GM23338 (cell line): ENCODE measurements at regions not wholly inside any gene's neighbourhood (a gene's known extent, or its start where the extent isn't known, plus 50 kb on each side); places are given as distances from the start of the nearest gene placed in this dataset.

Source experiments
- ATAC-seq: fragments of 200-7000 bp; cut with Tn5 transposase; 3 replicates; pipeline ENCODE4 v1.9.1; 2020
- DNase-seq: peaks from one replicate; pipeline ENCODE4 v3.0.0-alpha.2; 2015; ENCODE audit warnings: low spot score
- H2AFZ ChIP-seq: fragments of 200-600 bp; sonication (generic); 2 replicates; pipeline ENCODE4 v1.8.0; 2016; ENCODE audit warnings: antibody characterized with exemption, mild to moderate bottlenecking, moderate library complexity
- H3F3A ChIP-seq: fragments of 200-600 bp; sonication (generic); replicated peaks from 2 replicates; pipeline ENCODE4 v1.8.0; 2017; ENCODE audit warnings: antibody characterized with exemption, mixed run types, low read depth
- H3K27ac ChIP-seq: fragments of 200-600 bp; sonication (generic); 2 replicates; pipeline ENCODE4 v1.6.1; 2016; ENCODE audit warnings: low read depth
- H3K27me3 ChIP-seq: fragments of 200-600 bp; sonication (generic); 2 replicates; pipeline ENCODE4 v1.8.0; 2016; ENCODE audit warnings: mild to moderate bottlenecking, mixed run types, moderate library complexity; ENCODE audit not compliant: insufficient read depth
- H3K36me3 ChIP-seq: fragments of 200-600 bp; sonication (generic); 2 replicates; pipeline ENCODE4 v1.8.0; 2016; ENCODE audit warnings: mild to moderate bottlenecking; ENCODE audit not compliant: insufficient read depth
- H3K4me1 ChIP-seq: fragments of 200-600 bp; sonication (generic); 2 replicates; pipeline ENCODE4 v1.8.0; 2016; ENCODE audit warnings: mild to moderate bottlenecking, moderate library complexity; ENCODE audit not compliant: insufficient read depth
- H3K4me2 ChIP-seq: fragments of 200-600 bp; sonication (generic); 2 replicates; pipeline ENCODE4 v1.7.1; 2017; ENCODE audit warnings: mixed run types
- H3K4me3 ChIP-seq: fragments of 200-600 bp; sonication (generic); 2 replicates; pipeline ENCODE4 v1.6.1; 2016; ENCODE audit warnings: mixed run types
- H3K79me2 ChIP-seq: fragments of 200-600 bp; sonication (generic); replicated peaks from 2 replicates; pipeline ENCODE4 v1.8.0; 2017; ENCODE audit warnings: mild to moderate bottlenecking; ENCODE audit not compliant: insufficient read depth
- H3K9me2 ChIP-seq: fragments of 200-600 bp; sonication (generic); 2 replicates; pipeline ENCODE4 v1.8.0; 2017; ENCODE audit not compliant: insufficient read depth
- H4K20me1 ChIP-seq: fragments of 200-600 bp; sonication (generic); replicated peaks from 2 replicates; pipeline ENCODE4 v1.8.0; 2017; ENCODE audit warnings: mild to moderate bottlenecking; ENCODE audit not compliant: insufficient read depth
- H3K27ac Mint-ChIP-seq: 2 replicates; pipeline ENCODE4 v1.8.0; 2020; ENCODE audit warnings: inconsistent platforms, mild to moderate bottlenecking, moderate library complexity, mixed read lengths
- H3K27me3 Mint-ChIP-seq: 3 replicates; pipeline ENCODE4 v1.8.0; 2022; ENCODE audit warnings: low read depth, mild to moderate bottlenecking, moderate library complexity, mixed read lengths, inconsistent platforms; ENCODE audit not compliant: insufficient read depth, poor library complexity
- H3K36me3 Mint-ChIP-seq: 3 replicates; pipeline ENCODE4 v1.8.0; 2021; ENCODE audit warnings: low read depth, mild to moderate bottlenecking, inconsistent platforms, moderate library complexity, mixed read lengths
- H3K4me1 Mint-ChIP-seq: 3 replicates; pipeline ENCODE4 v1.8.0; 2020; ENCODE audit warnings: mild to moderate bottlenecking, inconsistent platforms, mixed read lengths
- H3K4me3 Mint-ChIP-seq: 3 replicates; pipeline ENCODE4 v1.8.0; 2021; ENCODE audit warnings: moderate library complexity, mild to moderate bottlenecking, inconsistent platforms, mixed read lengths
- H3K9me3 Mint-ChIP-seq: 3 replicates; pipeline ENCODE4 v1.8.0; 2020; ENCODE audit warnings: moderate library complexity, mild to moderate bottlenecking, inconsistent platforms, mixed read lengths
- CREB1 ChIP-seq: fragments of 250-450 bp; sonication (Bioruptor Pico); IDR thresholded peaks from 2 replicates; pipeline ENCODE4 v1.5.0; 2020; ENCODE audit warnings: low read depth, mild to moderate bottlenecking, moderate library complexity
- CTCF ChIP-seq, 2 experiments: fragments of 200-600 bp in 1 of 2; sonication (generic) in 1 of 2; conservative IDR thresholded peaks; 2 replicates each; pipeline versions ENCODE4 v1.5.1 to v1.6.1; 2016 to 2017; ENCODE audit warnings: antibody characterized with exemption in 2 of 2, low read depth in 2 of 2, mild to moderate bottlenecking in 2 of 2, moderate library complexity in 1 of 2
- ETS1 ChIP-seq: IDR thresholded peaks from 2 replicates; pipeline ENCODE4 v1.6.1; 2016; ENCODE audit warnings: antibody characterized with exemption
- EZH2 ChIP-seq: fragments of 200-600 bp; sonication (generic); IDR thresholded peaks from one replicate; pipeline ENCODE4 v1.8.0; 2017; ENCODE audit warnings: antibody characterized with exemption, mild to moderate bottlenecking, low read depth; ENCODE audit not compliant: unreplicated experiment
- EZH2phosphoT487 ChIP-seq: fragments of 200-600 bp; sonication (generic); IDR thresholded peaks from one replicate; pipeline ENCODE4 v1.8.1; 2018; ENCODE audit warnings: antibody characterized with exemption; ENCODE audit not compliant: unreplicated experiment
- JUNB ChIP-seq: IDR thresholded peaks from one replicate; pipeline ENCODE4 v1.6.1; 2016; ENCODE audit warnings: antibody characterized with exemption; ENCODE audit not compliant: unreplicated experiment
- NANOG ChIP-seq: IDR thresholded peaks from 2 replicates; pipeline ENCODE4 v1.6.1; 2016; ENCODE audit warnings: antibody characterized with exemption, borderline replicate concordance
- POLR2AphosphoS5 ChIP-seq: IDR thresholded peaks from 2 replicates; pipeline ENCODE4 v1.6.1; 2016; ENCODE audit warnings: antibody characterized with exemption, low read depth
- REST ChIP-seq: IDR thresholded peaks from one replicate; pipeline ENCODE4 v1.6.1; 2018; ENCODE audit warnings: antibody characterized with exemption; ENCODE audit not compliant: unreplicated experiment
- STAT1 ChIP-seq: IDR thresholded peaks from one replicate; pipeline ENCODE4 v1.6.1; 2016; ENCODE audit warnings: antibody characterized with exemption; ENCODE audit not compliant: unreplicated experiment
- ZNF114 ChIP-seq: fragments of 250-450 bp; sonication (Bioruptor Pico); IDR thresholded peaks from 2 replicates; pipeline ENCODE4 v1.5.0; 2020; ENCODE audit warnings: mild to moderate bottlenecking, moderate library complexity
- ZNF331 ChIP-seq: fragments of 250-450 bp; sonication (Bioruptor Pico); IDR thresholded peaks from 2 replicates; pipeline ENCODE4 v1.5.0; 2020; ENCODE audit warnings: low read depth, mild to moderate bottlenecking, moderate library complexity
- ZNF462 ChIP-seq: fragments of 250-450 bp; sonication (Bioruptor Pico); IDR thresholded peaks from 2 replicates; pipeline ENCODE4 v1.5.0; 2020; ENCODE audit warnings: mild to moderate bottlenecking, moderate library complexity

- no peaks in the 10 kb centered on the region for H3K79me2 ChIP-seq
- TF ChIP-seq CTCF (conservative IDR thresholded peaks at IDR 0.05; ENCODE audit: low read depth in 2 of 2) = no peak
- TF ChIP-seq STAT1 = no peak
- no peak for TF ChIP-seq EZH2
- no peak for TF ChIP-seq REST
- TF ChIP-seq EZH2phosphoT487 = no peak
- no peak for TF ChIP-seq JUNB
- TF ChIP-seq CREB1 = no peak
- no peak for TF ChIP-seq NANOG
- TF ChIP-seq ZNF331 (CRISPR knock-in tag) = no peak
- no peak for TF ChIP-seq POLR2AphosphoS5
- no peak for TF ChIP-seq ETS1
- no peak for TF ChIP-seq ZNF462 (CRISPR knock-in tag)
- no peak for TF ChIP-seq ZNF114 (CRISPR knock-in tag)
- no peaks in the 10 kb centered on the region for H3K27me3 ChIP-seq
- H3K4me3 ChIP-seq = no peak overlapping the region
- no peaks in the 10 kb centered on the region for H4K20me1 ChIP-seq
- no peaks in the 10 kb centered on the region for H3F3A ChIP-seq
- H3K36me3 Mint-ChIP-seq = no peaks in the 10 kb centered on the region
- H3K4me1 Mint-ChIP-seq = no peaks in the 10 kb centered on the region
- DNase-seq (no peak), ATAC-seq (no peak)
- H3K36me3 ChIP-seq = no peaks in the 10 kb centered on the region
- H3K27me3 Mint-ChIP-seq = no peaks in the 10 kb centered on the region
- H3K4me3 Mint-ChIP-seq = no peak overlapping the region
- no peaks in the 10 kb centered on the region for H3K9me2 ChIP-seq
- H3K27ac Mint-ChIP-seq = no peak overlapping the region
- H3K27ac ChIP-seq = no peak overlapping the region
- H3K4me2 ChIP-seq = no peak overlapping the region
- H3K4me1 ChIP-seq = no peaks in the 10 kb centered on the region
- peaks cover 11% of the 10 kb centered on the region for H3K9me3 Mint-ChIP-seq
- no peak overlapping the region for H2AFZ ChIP-seq
These were observed 598.1 kb downstream of the SH2D4B start for GRCh38 chr10:81135851-81136250.
